HepG2 (cell line): ENCODE measurements at regions not wholly inside any gene's neighbourhood (a gene's known extent, or its start where the extent isn't known, plus 50 kb on each side); places are given as distances from the start of the nearest gene placed in this dataset.

ENCODE experiments used
- ATAC-seq: fragments of 200-7000 bp; cut with Tn5 transposase; 3 replicates; pipeline ENCODE4 v1.9.1; 2020; ENCODE audit warnings: mild to moderate bottlenecking, moderate library complexity
- BruUV-seq: library from RNA; stranded (reverse); fragments of 400-500 nt; replicated peaks from 2 replicates; lab custom pipeline; 2021; lab: Mats Ljungman, UMichigan
- CTCF ChIA-PET: fragments of 300-600 bp; formaldehyde crosslinking; extraction: SDS; loops from one replicate; lab custom pipeline; 2021; ENCODE audit warnings: low total read pairs, inconsistent platforms, low intra/inter-chr PET ratio; lab: Yijun Ruan, JAX
- POLR2A ChIA-PET: fragments of 350-600 bp; sonication (Branson Sonifier 250); formaldehyde crosslinking; loops from one replicate; lab custom pipeline; 2020; ENCODE audit warnings: antibody characterized with exemption, inconsistent platforms; lab: Yijun Ruan, JAX
- DNase-seq: peaks from one replicate; pipeline ENCODE4 v3.0.0-alpha.2; 2015; ENCODE audit warnings: low spot score
- FAIRE-seq: peaks from 3 replicates; lab custom pipeline; 2011; peaks lifted over from hg19 to GRCh38; lab: Jason Lieb, UNC
- H2AFZ ChIP-seq: one replicate; pipeline ENCODE4 v1.6.1; 2011; ENCODE audit warnings: low read length, inconsistent platforms
- H3K27ac ChIP-seq: fragments of 300-600 bp; 3 replicates; pipeline ENCODE4 v1.8.0; 2011; ENCODE audit warnings: mixed run types, mild to moderate bottlenecking, mixed read lengths, low read length, inconsistent platforms; ENCODE audit not compliant: insufficient read depth; ENCODE audit errors: extremely low read length
- H3K27me3 ChIP-seq, 2 experiments: fragments of 200-600 bp in 1 of 2; 2 replicates in 1 of 2; 3 replicates in 1 of 2; pipeline versions ENCODE4 v1.6.0 to v1.8.0; 2011; ENCODE audit warnings: low read length in 2 of 2, mild to moderate bottlenecking in 2 of 2, moderate library complexity in 2 of 2, inconsistent platforms in 1 of 2; ENCODE audit not compliant: insufficient read depth in 2 of 2, control insufficient read depth in 1 of 2
- H3K36me3 ChIP-seq, 2 experiments: fragments of 200-600 bp in 1 of 2; replicated peaks in 1 of 2; 2 replicates in 1 of 2; 3 replicates in 1 of 2; pipeline versions ENCODE4 v1.5.1 to v1.8.0; 2011; ENCODE audit warnings: low read length in 2 of 2, inconsistent platforms in 1 of 2; ENCODE audit not compliant: insufficient read depth in 2 of 2, control insufficient read depth in 1 of 2
- H3K4me1 ChIP-seq: 2 replicates; pipeline ENCODE4 v1.5.1; 2012; ENCODE audit warnings: low read length, inconsistent platforms; ENCODE audit not compliant: insufficient read depth
- H3K4me2 ChIP-seq: 2 replicates; pipeline ENCODE4 v1.6.0; 2011; ENCODE audit warnings: low read depth, low read length, inconsistent platforms
- H3K4me3 ChIP-seq, 3 experiments: fragments of 200-600 bp in 1 of 3; sonication (generic), shearing (Covaris generic) in 1 of 3; replicated peaks in 1 of 3; 2 replicates each; pipeline ENCODE4 v1.5.1; 2011 to 2016; ENCODE audit warnings: low read length in 3 of 3, inconsistent platforms in 2 of 3, low read depth in 2 of 3, mild to moderate bottlenecking in 2 of 3, control low read depth in 1 of 3, mixed read lengths in 1 of 3; ENCODE audit not compliant: insufficient read depth in 1 of 3
- H3K79me2 ChIP-seq: one replicate; pipeline ENCODE4 v1.6.1; 2011; ENCODE audit warnings: low read length, inconsistent platforms; ENCODE audit not compliant: insufficient read depth
- H3K9ac ChIP-seq: 2 replicates; pipeline ENCODE4 v1.6.0; 2011; ENCODE audit warnings: mild to moderate bottlenecking, low read depth, low read length, inconsistent platforms; ENCODE audit not compliant: insufficient read depth
- H3K9me3 ChIP-seq: 2 replicates; pipeline ENCODE4 v1.5.1; 2012; ENCODE audit warnings: mild to moderate bottlenecking, low read length
- H4K20me1 ChIP-seq: 2 replicates; pipeline ENCODE4 v1.6.0; 2011; ENCODE audit warnings: inconsistent platforms, mild to moderate bottlenecking, low read length, moderate library complexity; ENCODE audit not compliant: insufficient read depth
- FOXO1 ChIP-seq: sonication (generic); formaldehyde crosslinking; IDR thresholded peaks from 2 replicates; pipeline ENCODE4 v1.4.0; 2020; ENCODE audit warnings: missing genetic modification reagents
- HMGXB4 ChIP-seq, 2 experiments: sonication (generic) in 1 of 2; formaldehyde crosslinking in 1 of 2; IDR thresholded peaks; 2 replicates each; pipeline versions ENCODE4 v1.4.0 to v1.6.1; 2018 to 2020; ENCODE audit warnings: missing genetic modification reagents in 2 of 2, borderline replicate concordance in 1 of 2, low read depth in 1 of 2, mild to moderate bottlenecking in 1 of 2, missing biosample characterization in 1 of 2
- KIAA2018 ChIP-seq: sonication (generic); formaldehyde crosslinking; IDR thresholded peaks from 2 replicates; pipeline ENCODE4 v1.5.0; 2020; ENCODE audit warnings: mild to moderate bottlenecking, missing genetic modification reagents, borderline replicate concordance
- RAD21 ChIP-seq: fragments of 450-650 bp; formaldehyde crosslinking; IDR thresholded peaks from 2 replicates; pipeline ENCODE4 v1.5.0; 2020; ENCODE audit warnings: mild to moderate bottlenecking
- SOX6 ChIP-seq, 2 experiments: fragments of 450-650 bp in 1 of 2; sonication (generic) in 1 of 2; formaldehyde crosslinking in 1 of 2; IDR thresholded peaks; 2 replicates each; pipeline versions ENCODE4 v1.4.0 to v1.6.1; 2017 to 2020; ENCODE audit warnings: antibody characterized with exemption in 1 of 2, mild to moderate bottlenecking in 1 of 2, missing genetic modification reagents in 1 of 2
- SSRP1 ChIP-seq: IDR thresholded peaks from 2 replicates; pipeline ENCODE4 v1.6.1; 2016; ENCODE audit warnings: control low read depth
- ZBTB10 ChIP-seq: sonication (generic); formaldehyde crosslinking; IDR thresholded peaks from 2 replicates; pipeline ENCODE4 v1.4.0; 2020; ENCODE audit warnings: missing genetic modification reagents, borderline replicate concordance
- ZNF235 ChIP-seq: sonication (generic); formaldehyde crosslinking; IDR thresholded peaks from 2 replicates; pipeline ENCODE4 v1.8.1; 2023; ENCODE audit warnings: mild to moderate bottlenecking, missing genetic modification reagents, borderline replicate concordance
- ZNF33B ChIP-seq: sonication (generic); formaldehyde crosslinking; IDR thresholded peaks from 2 replicates; pipeline ENCODE4 v1.5.1; 2020; ENCODE audit warnings: mild to moderate bottlenecking, missing genetic modification reagents
- WGBS: methylation state at CpG from one replicate; pipeline ENCODE4 v1.1.6; 2017; ENCODE audit warnings: low lambda C conversion rate; 5-methylcytosine and 5-hydroxymethylcytosine counted together
- in situ Hi-C: cut with HindIII; loops from 2 replicates; pipeline ENCODE4 v1.10.0; 2017; ENCODE audit warnings: low pct_unique_long_range_greater_than_20kb; ENCODE audit not compliant: extremely low pct_ligation_motif_present
- intact Hi-C: fragments of 100-400 bp; cut with micrococcal nuclease; formaldehyde crosslinking; loops from one replicate; pipeline ENCODE4 v1.10.0; 2022; ENCODE audit not compliant: unreplicated experiment

GRCh38 chrX:79601341-79602131 is 234.4 kb upstream of the ITM2A start:
- in situ Hi-C loops (no loop called here), intact Hi-C loops (no loop called here)
- Histone ChIP-seq H3K79me2 (no peaks in the 10 kb centered on the region), H3K9me3 (no peaks in the 10 kb centered on the region), H3K4me3 (no peak overlapping the region), H3K4me2 (no peak overlapping the region), H3K27ac (no peak overlapping the region), H3K9ac (no peak overlapping the region), H2AFZ (no peak overlapping the region), H3K27me3 (no peaks in the 10 kb centered on the region), H4K20me1 (no peaks in the 10 kb centered on the region), H3K36me3 (no peaks in the 10 kb centered on the region), H3K4me1 (no peaks in the 10 kb centered on the region)
- ATAC-seq (no peak), FAIRE-seq (no peak), DNase-seq (no peak)
- ChIA-PET POLR2A (no interaction called here), CTCF (no interaction called here)
- WGBS = 0% methylated on average over 1 of the region's 3 CpGs
- BruUV-seq = no TSS peak
- TF ChIP-seq SOX6 (IDR thresholded peaks at IDR 0.05) (no peak), SOX6 (CRISPR knock-in tag; IDR thresholded peaks at IDR 0.05) (no peak), KIAA2018 (CRISPR knock-in tag) (no peak), ZBTB10 (CRISPR knock-in tag) (no peak), ZNF235 (no peak), FOXO1 (CRISPR knock-in tag) (no peak), SSRP1 (CRISPR knock-in tag) (no peak), ZNF33B (CRISPR knock-in tag) (no peak), HMGXB4 (CRISPR knock-in tag; IDR thresholded peaks at IDR 0.05; ENCODE audit: borderline replicate concordance in 1 of 2, low read depth in 1 of 2) (no peak), RAD21 (CRISPR knock-in tag) (no peak)
